ENCODE measurements at regions not wholly inside any gene's neighbourhood (a gene's known extent, or its start where the extent isn't known, plus 50 kb on each side); places are given as distances from the start of the nearest gene placed in this dataset.
"Not testable (repeated sequence)": the region's sequence is repeated elsewhere in the genome, so short reads cannot be mapped to it uniquely, and the experiment has no call there.

DNA sequence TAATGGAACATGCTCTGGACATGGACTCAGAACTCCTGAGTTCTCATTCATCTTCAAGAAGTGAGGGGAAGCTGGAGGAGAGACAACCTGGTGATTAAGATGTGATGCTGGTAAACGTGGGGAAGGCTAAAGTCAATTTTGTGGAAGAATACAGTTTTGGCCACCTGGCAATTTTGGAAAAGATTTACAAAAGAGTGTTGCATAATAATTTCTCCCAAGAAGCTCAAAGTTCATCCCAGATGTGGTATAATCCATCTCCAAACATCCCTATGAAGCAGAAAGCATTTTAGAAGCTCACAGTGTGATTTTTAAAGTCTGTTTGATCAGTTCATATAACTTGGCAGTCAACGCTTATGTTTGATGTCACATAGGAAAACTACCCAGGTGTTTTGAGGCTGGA is 208.7 kb downstream of the LMX1A start:
- no peak for FAIRE-seq

DNA sequence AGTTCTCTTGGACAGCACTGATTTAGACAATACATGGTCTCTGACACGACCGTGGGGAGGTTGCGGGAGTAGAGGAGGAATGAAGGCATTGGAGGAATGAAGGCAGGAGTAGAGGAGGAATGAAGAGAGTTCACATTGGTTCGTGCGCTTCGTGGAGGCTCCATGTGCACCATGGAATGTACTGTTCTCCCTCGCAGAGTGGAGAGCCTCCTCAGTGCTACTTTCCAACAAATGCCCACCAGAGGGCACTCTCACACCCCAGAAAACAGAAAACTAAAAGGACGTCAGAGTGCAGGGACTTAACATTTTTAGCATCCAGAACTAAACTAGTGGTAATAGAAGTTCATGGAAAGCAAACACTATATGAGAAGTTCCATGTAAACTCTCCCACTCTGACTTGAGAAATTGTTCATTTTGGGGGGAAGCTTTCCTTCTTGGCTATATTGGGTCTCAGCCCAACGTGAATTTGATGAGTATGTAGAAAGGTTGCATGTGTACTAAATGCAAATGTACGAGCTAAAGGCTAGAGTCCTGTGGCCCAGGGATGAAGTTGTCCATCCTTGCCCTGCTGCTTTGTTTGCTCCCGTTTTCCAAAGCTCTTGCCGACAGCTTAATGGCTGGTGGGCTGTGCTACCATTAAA is 211.6 kb downstream of the LMX1A start:
- no peak for FAIRE-seq

DNA sequence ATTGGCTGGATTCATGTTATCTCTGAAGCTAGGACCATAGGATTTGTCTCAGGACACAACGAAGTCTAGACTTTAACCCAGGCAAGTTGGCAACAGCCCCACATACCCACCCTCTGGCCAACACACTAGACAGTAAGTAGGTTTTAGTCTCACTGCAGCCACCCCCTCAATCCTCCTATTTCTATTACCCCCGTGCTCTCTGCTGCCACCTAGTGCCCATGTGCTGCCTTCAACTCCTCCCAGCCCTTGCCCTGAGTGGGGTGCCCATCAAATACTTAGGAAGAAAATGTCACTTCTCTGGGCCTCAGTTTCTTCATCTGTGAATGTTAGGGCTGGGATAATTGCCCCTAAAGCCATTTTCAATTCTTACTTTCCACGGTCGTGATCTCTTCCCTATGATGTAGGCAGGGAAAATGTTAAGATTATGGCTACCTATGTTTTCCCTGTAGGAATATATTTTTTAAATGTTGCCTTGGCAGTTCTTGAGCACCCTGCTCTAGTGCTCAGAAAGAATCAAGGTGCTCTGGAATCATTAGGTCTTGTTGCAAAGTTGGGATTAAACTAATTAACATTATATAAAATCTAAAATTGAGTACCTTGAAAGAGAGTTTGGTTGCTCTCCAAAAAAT is 213.0 kb downstream of the LMX1A start:
- no peak for FAIRE-seq

DNA sequence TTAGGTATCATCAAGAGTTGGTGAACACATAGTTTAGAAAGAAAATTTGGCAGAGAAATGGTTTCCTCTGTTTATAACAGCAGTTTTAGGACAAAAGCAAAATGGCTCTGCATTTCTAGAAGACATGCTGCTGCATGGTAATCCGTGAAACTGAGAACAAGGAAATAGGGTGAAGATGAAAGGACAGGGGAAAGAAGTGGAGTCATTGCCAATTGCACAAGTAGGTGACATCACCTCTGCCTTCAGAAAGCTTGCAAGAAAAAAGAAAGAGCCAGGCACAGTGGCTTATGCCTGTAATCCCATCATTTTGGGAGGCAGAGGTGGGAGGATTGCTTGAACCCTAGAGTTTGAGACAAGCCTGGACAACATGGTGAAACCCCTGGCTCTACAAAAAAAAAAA is 217.6 kb downstream of the LMX1A start:
- FAIRE-seq, result no peak

DNA sequence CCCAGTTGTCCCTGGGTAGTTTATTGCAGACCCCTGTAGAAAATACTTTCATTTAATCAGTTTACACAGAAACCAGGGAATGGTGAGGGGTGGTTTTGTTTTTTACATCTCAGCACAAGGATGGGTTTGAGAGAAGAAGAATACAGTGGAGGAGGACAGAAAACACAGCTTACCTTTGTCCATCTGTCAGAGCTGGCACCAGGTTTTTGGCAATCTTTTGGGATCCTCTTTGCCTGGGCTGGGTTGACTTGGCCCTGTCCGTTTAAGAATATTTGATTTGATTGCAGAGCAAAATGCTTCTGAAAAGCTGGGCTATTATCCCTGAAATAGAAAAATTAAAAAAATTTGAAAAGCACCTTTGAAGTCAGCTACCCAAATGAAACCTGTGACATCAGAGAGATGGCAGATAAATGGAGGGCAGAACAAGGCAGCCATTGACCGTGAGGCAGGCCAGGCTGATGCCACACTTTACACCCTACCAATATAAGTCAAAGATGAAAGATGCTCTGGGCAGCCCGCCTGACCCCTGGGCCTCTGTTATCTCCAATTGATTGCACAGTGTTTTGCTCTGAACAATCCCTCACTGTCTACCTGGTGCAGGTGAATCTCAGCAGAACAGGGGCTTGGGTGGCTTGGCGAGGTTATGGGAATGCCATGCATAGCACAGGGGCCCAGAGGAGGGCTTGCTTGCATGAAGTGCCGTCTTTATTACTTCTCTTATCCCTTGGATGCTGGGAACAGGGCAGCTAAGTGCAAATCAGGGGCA is 218.8 kb downstream of the LMX1A start:
- FAIRE-seq, result no peak

DNA sequence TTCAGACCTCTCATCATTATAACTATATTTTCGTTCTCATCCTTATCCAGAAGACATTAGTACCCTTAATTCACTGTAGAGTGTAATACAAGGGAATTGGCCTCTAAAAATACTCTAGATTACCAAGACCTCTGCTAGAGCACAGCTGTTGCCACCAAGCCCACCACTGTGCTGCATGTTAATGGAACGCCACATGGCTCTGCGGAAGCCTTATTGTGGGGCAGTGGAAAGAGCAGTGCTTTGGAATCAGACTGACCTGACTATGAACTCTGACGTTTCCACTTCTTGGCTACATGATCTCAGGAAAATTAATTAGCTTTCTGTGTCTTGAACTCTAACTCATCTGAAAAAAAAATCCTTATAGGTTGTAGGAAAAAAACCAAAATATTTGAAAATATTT is 222.1 kb downstream of the LMX1A start:
- FAIRE-seq, result no peak

DNA sequence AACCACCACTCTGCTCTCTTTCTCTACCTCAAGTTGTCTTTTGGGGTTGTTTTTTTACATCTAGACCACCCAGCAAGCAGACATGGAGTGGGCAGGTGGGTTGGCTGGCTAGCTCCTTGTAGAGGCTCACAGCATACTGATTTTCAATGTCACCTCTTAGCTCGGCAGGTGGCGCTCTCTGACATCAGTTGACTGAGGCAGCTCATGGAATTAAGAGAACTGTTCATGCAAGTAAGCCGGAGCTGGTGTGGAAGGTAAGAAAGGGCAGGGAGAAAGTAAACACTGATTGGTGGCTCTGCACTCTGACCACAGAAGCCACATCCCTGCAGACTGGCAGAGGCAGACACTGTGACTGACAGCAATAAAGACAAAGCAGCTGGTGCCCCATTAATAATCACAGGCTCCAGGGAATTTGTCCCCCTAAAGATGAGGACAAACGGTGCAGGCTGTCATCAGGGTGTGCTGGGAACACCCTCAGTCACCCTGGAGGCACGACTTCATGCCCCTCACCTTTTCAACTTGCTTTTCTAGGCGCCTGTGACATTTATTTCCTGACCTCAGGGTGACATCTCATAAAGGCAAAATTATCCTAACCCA is 226.8 kb downstream of the LMX1A start:
- no peak for FAIRE-seq

DNA sequence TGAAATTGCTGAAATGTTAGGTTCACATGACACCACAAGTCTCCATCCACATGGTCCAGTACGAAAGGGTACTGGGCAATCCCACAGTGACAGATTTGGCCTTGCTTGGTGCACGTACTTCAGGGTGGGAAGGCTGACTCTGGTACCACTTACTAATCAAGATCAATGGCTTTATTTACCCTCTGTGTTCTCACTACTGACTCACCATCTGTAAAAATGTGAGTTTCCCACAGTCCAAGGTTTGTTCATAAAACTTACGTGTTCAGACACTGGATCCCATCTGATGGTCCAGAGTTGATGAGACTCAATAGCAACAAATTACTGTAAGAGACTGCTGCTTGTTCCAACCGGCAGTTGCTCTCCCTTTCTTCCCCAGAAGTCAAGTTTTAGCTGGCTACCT is 231.7 kb downstream of the LMX1A start:
- no peak for FAIRE-seq

DNA sequence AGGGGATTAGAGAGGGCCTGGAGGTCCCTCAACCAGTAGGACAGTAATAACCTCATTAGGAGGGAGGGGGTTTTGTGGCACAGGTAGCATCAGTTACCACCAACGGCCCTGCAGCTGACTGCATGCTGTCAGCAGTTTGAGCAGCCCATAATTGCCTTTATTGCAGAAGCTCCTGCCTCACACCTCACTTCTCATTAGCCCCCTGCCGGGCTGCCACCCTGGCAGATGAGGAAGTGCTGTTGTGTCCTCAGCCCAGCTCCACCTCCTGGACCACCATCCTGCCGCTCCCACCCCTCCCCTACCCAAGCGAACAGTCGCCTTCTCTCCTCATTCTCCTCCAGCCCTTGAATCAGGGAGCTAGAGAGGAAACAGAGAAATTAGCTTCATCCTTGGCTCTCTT is 237.4 kb downstream of the LMX1A start:
- no peak for FAIRE-seq

DNA sequence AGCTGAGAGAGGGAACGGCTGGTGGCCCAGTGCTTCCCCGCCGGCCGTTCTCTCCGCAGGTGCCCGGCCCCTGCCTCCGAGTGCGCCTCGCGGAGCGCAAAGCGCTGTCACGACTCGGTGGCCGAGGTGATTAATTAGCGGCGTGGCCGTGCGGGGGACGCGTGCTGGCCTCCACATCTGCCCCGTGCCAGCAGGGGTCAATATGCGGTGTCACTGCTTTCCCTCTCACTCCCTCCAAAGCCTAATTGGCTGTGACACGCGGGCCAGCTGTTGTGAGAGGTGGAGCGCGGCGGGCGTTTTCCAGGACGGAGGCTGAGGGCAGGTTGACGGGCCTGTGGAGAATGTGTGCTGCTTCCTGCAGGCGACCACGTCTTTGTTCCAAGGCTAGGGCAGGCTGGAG is 239.0 kb downstream of the LMX1A start:
- FAIRE-seq, result no peak

DNA sequence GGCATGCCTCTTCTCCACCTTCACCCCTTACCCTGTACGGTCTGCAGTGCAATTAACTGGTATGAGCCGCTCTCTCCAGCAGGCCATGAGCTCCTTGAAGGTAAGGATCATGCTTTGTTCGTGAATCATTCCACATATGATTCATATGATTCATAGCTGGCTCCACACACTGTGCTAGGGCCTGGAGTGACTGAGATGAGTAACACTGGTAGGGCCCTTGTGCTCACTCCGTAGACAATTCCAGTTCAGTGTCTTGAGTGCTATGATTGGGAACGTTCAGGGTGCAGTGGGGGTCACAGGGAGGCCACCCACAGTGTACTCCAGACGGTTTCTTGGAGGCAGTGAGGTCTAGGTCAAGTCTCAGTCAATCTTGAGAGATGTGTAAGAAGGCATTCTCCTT is 239.8 kb downstream of the LMX1A start:
- FAIRE-seq, result no peak

DNA sequence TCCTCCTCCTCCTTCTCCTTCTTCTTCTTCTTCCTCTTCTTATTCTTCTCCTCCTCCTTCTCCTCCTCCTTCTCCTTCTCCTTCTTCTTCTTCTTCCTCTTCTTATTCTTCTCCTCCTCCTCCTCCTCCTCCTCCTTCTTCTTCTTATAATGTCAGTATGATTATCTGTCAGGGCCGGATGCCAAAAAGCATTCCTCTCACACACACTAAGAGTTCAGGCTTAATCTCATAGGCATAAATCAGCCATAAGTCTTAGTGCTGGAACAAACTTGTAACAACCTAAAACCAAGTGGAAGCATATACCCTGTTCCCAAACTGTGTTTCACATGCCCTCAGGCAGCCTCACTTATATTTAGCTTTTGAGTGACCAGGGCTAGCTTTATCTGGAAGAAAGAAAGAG is 240.3 kb downstream of the LMX1A start:
- no peak for FAIRE-seq

DNA sequence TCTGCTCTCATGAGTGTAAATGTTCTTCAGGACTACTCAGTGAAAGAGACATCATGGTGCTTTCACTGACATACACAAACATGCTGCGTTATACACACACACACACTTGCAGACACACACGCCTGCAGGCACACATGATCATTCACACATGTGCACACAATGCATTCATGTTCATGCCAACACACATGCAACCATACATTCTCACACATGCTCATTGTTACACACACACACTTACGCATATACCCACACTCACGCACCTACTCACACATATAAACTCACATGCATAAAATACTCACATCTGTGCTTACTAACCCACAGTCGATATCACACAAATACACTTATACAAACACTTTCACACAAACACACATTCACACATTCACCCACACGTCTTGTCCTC is 241.6 kb downstream of the LMX1A start:
- FAIRE-seq, result no peak

DNA sequence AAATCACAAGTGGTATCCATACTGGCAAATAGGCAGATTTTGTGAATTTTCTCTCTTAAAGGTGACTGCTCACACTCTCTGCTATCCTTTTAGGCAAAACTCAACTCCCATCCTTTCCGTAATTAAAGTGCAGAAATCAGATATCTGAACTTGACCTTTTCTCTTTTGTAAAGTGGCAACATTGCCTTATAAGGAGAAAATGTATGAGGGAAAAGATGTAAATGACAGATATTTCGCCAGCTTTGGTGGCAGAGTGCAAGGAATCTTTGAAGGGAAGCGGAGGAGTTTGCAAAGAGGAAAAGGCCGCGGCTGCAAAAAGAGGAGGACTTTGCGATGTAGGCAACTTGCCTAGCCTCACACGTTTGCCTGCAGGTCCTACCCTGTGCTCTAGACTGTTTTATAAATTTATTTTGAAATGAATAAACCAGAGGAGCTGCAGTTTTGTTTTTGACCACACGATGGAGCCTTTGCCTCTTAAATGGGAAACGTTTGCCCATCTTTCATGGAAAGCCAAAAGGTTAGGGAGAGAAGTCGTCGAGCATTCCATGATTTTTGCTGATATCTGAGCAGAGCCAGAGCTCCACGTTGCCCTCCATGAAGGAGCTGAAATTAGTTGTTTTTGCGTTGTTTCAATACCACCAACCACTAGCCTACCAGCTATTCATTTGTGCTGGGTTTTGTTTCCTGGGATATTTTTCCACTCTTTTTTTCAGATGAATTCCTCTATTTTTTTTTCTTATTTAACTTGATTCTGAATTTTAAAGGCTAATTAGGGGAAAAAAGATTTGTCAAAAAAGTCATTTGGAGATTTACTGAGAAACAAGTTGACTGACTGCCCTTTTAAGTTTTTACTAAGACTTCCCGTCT is 242.3 kb downstream of the LMX1A start:
- FAIRE-seq, result no peak

DNA sequence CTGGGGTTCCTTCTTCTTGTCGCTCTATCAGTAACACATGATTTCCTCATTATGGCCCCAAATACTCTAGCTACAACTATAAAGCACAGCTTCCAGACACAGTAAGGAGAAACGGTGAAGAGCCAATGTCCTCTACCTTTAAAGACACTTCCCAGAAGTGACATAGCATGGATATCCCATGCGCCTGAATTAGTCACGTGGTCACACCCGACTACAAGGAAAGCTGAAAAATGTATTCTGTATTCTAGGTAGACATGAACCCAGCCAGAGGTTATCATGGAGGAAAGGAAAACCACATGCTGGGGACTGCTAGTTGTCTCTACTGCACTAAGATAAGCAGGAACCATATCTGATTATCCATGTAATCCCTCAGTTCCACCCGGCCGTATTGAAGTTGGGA is 244.3 kb downstream of the LMX1A start:
- FAIRE-seq, result no peak

DNA sequence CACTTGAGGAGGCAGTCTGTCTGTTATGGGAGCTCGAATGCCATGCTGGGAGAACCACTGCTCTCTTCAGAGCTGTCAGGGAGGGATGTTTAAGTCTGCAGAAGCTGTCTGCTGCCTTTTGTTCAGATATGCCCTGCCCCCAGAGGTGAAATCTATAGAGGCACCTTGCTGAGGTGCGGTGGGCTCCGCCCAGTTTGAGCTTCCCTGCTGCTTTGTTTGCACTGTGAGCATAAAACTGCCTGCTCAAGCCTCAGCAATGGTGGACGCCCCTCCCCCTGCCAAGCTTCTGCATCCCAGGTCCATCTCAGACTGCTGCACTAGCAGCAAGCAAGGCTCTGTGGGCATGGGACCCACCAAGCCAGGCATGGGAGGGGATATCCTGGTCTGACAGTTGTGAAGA is 247.5 kb downstream of the LMX1A start:
- no peak for FAIRE-seq

DNA sequence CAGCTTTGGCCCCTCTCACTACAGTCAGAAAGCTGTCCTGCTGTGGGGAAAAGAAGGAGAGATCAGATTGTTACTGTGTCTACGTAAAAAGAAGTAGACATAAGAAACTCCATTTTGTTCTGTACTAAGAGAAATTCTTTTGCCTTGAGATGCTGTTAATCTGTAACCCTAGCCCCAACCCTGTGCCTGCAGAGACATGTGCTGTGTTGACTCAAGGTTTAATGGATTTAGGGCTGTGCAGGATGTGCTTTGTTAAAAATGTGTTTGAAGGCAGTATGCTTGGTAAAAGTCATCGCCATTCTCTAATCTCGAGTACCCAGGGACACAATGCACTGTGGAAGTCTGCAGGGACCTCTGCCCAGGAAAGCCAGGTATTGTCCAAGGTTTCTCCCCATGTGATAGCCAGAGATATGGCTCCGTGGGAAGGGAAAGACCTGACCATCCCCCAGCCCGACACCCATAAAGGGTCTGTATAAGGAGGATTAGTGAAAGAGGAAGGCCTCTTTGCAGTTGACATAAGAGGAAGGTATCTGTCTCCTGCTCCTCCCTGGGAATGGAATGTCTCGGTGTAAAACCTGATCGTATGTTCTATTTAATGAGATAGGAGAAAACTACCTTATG is 263.9 kb downstream of the LMX1A start:
- not testable (repeated sequence) for FAIRE-seq

DNA sequence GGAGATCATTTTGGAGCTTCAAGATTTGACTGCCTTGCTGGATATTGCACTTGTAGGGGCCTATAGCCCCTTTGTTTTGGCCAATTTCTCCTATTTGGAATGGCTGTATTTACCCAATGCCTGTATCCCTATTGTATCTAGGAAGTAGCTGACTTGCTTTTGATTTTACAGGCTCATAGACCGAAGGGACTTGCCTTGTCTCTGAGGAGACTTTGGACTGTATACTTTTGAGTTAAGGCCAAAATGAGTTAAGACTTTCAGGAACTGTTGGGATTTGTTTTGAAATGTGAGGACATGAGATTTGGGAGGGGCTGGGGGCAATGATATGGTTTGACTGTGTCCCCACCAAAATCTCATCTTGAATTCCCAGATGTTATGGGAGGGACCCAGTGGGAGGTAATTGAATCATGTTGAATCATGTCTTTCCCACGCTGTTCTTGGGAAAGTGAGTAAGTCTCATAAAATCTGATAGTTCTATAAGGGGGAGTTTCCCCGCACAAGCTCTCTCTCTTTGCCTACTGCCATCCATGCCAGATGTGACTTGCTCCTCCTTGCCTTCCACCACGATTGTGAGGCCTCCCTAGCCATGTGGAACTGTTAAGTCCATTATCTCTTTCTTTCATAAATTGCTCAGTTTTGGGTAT is 276.1 kb downstream of the LMX1A start:
- FAIRE-seq, result no peak

DNA sequence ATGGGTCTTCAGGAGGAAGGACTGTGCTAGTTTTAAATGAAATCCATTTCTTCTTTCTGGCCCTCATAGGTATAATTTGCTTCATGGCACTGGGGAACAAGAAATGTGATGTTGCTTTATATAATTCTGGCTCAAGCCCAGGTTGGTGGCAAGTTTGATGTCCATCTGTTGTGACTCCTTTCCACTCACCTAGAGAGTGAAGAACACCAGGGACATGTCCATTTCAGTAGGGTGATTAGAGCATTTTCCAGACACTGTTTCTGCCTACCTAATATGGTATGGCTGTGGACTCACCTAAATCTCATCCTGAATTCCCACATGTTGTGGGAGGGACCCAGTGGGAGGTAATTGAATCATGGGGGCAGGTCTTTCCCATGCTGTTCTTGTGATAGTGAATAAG is 278.1 kb downstream of the LMX1A start:
- FAIRE-seq, result no peak

DNA sequence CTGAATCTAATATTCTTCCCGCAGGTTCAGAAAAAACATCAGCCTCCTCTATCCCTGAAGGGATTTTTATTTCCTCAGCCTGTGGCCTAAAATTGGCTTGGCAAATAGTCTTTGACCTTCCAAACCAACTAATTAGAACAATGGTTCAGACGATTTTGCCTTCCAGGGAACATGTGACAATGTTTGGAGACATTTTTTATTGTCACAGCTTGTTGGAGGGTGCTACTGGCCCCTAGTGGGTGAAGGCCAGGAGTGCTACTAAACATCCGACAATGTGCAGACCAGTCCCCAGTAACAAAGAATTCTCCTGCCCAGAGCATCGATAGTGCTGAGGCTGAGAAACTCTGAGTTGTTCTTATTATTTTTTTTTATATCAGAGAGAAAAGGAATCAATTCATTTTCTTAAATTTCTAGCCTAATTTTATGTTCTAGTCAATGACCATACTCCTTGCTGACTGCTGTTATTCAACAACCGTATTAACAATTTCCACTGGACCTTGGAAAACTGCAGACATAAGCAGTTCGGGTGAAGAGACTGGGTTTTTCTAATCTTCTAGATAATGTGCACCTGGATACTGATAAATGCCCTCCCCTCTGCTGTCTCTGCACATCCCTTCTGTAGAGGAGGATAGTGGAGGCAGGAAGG is 280.7 kb downstream of the LMX1A start:
- FAIRE-seq, result no peak

Data from colon (tissue), 2 donors.